ENCODE measurements at regions not wholly inside any gene's neighbourhood (a gene's known extent, or its start where the extent isn't known, plus 50 kb on each side); places are given as distances from the start of the nearest gene placed in this dataset.

GRCh38 chr3:118550122-118550521 is 484.5 kb downstream of the IGSF11 start:
- no peak overlapping the region for H3K9ac ChIP-seq (ENCODE audit: low read depth, low read length)
- H3K36me3 ChIP-seq (ENCODE audit: insufficient read depth, low read depth, low read length): no peaks in the 10 kb centered on the region
- H3K9me3 ChIP-seq (ENCODE audit: insufficient read depth, low read depth, low read length): no peaks in the 10 kb centered on the region
- H3K4me1 ChIP-seq (ENCODE audit: insufficient read depth, low read length): peaks cover 2% of the 10 kb centered on the region; the same call in 1 of the 2 replicates
- no peak overlapping the region for H3K4me3 ChIP-seq (ENCODE audit: low read length)
- no peak overlapping the region for H3K27ac ChIP-seq (ENCODE audit: low read length)
- no peaks in the 10 kb centered on the region for H3K27me3 ChIP-seq (ENCODE audit: insufficient read depth, low read length)

- Histone ChIP-seq H3K4me3 (ENCODE audit: low read length) (no peak overlapping the region), H3K27me3 (ENCODE audit: insufficient read depth, low read length) (no peaks in the 10 kb centered on the region), H3K27ac (ENCODE audit: low read length) (no peak overlapping the region), H3K4me1 (ENCODE audit: insufficient read depth, low read length) (peaks cover 2% of the 10 kb centered on the region; the same call in 1 of the 2 replicates), H3K36me3 (ENCODE audit: insufficient read depth, low read depth, low read length) (no peaks in the 10 kb centered on the region), H3K9ac (ENCODE audit: low read depth, low read length) (no peak overlapping the region), H3K9me3 (ENCODE audit: insufficient read depth, low read depth, low read length) (no peaks in the 10 kb centered on the region)
Measured at GRCh38 chr3:118550556-118550955, 484.1 kb downstream of the IGSF11 start.

DNA sequence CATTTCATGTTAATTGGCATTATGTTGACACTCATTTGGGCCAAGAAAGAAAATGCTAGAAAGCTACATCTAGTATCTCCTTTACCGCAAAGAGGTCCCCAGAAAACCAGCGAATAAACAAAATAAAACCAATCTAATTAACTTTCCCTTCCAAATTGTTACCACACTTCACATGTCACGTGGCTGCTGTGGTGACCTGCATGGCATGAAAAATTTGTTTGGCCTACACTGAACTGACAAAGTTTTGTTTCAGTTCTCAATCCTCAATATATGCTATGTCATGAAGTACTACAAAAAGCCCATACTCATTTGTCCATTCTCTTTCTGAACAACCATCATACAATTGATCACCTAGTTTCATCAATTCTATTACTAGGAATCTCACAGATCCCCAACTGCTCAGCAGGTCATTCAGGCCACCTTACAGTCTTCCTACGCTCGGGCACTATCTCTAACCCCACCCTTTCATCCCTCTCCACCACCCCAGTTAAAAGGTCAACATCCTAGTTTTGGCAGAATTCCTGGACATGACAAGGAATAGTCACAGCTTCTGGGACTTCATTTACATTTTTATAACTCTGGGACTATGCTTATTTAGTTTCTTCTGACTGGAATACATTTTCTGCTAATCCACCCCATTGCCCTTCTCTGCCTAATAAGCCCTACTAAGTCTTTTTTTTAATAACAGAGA is 480.4 kb downstream of the IGSF11 start:
- no peak overlapping the region for H3K9ac ChIP-seq (ENCODE audit: low read depth, low read length)
- no peaks in the 10 kb centered on the region for H3K9me3 ChIP-seq (ENCODE audit: insufficient read depth, low read depth, low read length)
- no peaks in the 10 kb centered on the region for H3K36me3 ChIP-seq (ENCODE audit: insufficient read depth, low read depth, low read length)
- H3K27me3 ChIP-seq (ENCODE audit: insufficient read depth, low read length): no peaks in the 10 kb centered on the region
- H3K27ac ChIP-seq (ENCODE audit: low read length): no peak overlapping the region
- no peak overlapping the region for H3K4me3 ChIP-seq (ENCODE audit: low read length)
- H3K4me1 ChIP-seq (ENCODE audit: insufficient read depth, low read length): peaks cover 2% of the 10 kb centered on the region; the same call in 1 of the 2 replicates

- H3K4me1 ChIP-seq (ENCODE audit: insufficient read depth, low read length): no peaks in the 10 kb centered on the region
- no peak overlapping the region for H3K9ac ChIP-seq (ENCODE audit: low read depth, low read length)
- H3K9me3 ChIP-seq (ENCODE audit: insufficient read depth, low read depth, low read length): no peaks in the 10 kb centered on the region
- no peak overlapping the region for H3K27ac ChIP-seq (ENCODE audit: low read length)
- no peaks in the 10 kb centered on the region for H3K36me3 ChIP-seq (ENCODE audit: insufficient read depth, low read depth, low read length)
- no peaks in the 10 kb centered on the region for H3K27me3 ChIP-seq (ENCODE audit: insufficient read depth, low read length)
- no peak overlapping the region for H3K4me3 ChIP-seq (ENCODE audit: low read length)
Measured at GRCh38 chr3:118556983-118557382, 477.7 kb downstream of the IGSF11 start.

DNA sequence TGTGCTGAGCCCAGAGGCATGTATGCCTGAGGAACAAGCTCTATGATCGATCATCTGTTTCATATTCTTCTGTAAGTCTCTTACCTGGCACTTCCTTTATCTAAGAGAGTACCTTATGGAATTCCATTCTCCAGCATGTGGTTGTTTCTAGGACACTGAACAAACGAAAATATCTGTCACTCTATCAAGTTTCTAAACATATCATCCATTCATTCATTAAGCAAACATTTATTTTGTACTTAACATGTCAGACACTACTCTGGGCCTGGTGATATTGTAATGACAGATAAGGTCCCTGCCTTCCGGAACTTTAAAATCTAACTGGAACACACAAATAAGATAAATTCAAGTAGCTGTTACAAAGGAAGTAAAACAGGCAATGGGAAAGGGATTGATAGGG is 477.1 kb downstream of the IGSF11 start:
- Histone ChIP-seq H3K4me1 (ENCODE audit: insufficient read depth, low read length) (no peaks in the 10 kb centered on the region), H3K36me3 (ENCODE audit: insufficient read depth, low read depth, low read length) (no peaks in the 10 kb centered on the region), H3K27me3 (ENCODE audit: insufficient read depth, low read length) (no peaks in the 10 kb centered on the region), H3K9ac (ENCODE audit: low read depth, low read length) (no peak overlapping the region), H3K27ac (ENCODE audit: low read length) (no peak overlapping the region), H3K9me3 (ENCODE audit: insufficient read depth, low read depth, low read length) (no peaks in the 10 kb centered on the region), H3K4me3 (ENCODE audit: low read length) (no peak overlapping the region)

GRCh38 chr3:118559286-118559685 is 475.4 kb downstream of the IGSF11 start:
- no peaks in the 10 kb centered on the region for H3K36me3 ChIP-seq (ENCODE audit: insufficient read depth, low read depth, low read length)
- H3K27ac ChIP-seq (ENCODE audit: low read length): no peak overlapping the region
- H3K27me3 ChIP-seq (ENCODE audit: insufficient read depth, low read length): no peaks in the 10 kb centered on the region
- H3K4me1 ChIP-seq (ENCODE audit: insufficient read depth, low read length): no peaks in the 10 kb centered on the region
- no peak overlapping the region for H3K9ac ChIP-seq (ENCODE audit: low read depth, low read length)
- no peak overlapping the region for H3K4me3 ChIP-seq (ENCODE audit: low read length)
- no peaks in the 10 kb centered on the region for H3K9me3 ChIP-seq (ENCODE audit: insufficient read depth, low read depth, low read length)

DNA sequence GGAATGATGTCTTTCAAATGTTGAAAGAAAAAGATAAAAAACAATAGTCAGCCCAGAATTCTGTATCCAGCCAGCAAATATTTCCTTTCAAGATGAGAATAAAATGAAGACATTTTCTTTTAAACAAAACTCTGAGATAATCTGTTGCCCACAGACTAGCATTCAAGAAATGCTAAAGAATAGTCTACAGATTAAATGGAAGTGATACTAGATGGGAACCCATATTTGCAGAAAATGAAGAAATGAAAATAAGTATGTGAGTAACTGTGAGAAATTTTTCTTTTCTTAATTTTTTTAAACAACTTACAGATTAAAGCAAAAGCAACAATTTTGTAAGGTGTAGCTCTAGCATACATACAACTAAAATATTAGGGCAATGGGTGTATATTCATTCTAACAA is 469.8 kb downstream of the IGSF11 start:
- Histone ChIP-seq H3K36me3 (ENCODE audit: insufficient read depth, low read depth, low read length) (no peaks in the 10 kb centered on the region), H3K27me3 (ENCODE audit: insufficient read depth, low read length) (no peaks in the 10 kb centered on the region), H3K4me1 (ENCODE audit: insufficient read depth, low read length) (no peaks in the 10 kb centered on the region), H3K9me3 (ENCODE audit: insufficient read depth, low read depth, low read length) (no peaks in the 10 kb centered on the region), H3K9ac (ENCODE audit: low read depth, low read length) (no peak overlapping the region), H3K4me3 (ENCODE audit: low read length) (no peak overlapping the region), H3K27ac (ENCODE audit: low read length) (no peak overlapping the region)

DNA sequence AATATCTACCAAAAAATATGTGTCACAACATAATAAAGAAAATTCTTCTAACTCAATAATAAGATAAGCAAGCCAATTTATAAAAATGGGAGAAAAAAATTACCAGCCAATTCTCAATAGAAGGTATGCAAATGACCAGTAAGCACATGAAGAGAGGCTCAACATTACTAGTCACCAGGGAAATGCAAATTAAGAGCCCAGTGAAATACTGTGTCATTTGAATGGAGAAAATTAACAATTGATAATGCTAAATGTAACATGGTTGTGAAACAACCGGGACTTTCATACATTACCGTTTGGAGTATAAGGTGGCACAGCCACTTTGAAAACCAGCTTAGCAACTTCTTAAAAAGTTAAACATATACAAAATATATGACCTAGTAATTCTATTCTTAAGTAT is 460.7 kb downstream of the IGSF11 start:
- no peak overlapping the region for H3K27ac ChIP-seq (ENCODE audit: low read length)
- no peaks in the 10 kb centered on the region for H3K36me3 ChIP-seq (ENCODE audit: insufficient read depth, low read depth, low read length)
- H3K4me1 ChIP-seq (ENCODE audit: insufficient read depth, low read length): 0 out of 2 replicates have a peak, but pooled peaks cover 8% of the 10 kb centered on the region
- no peaks in the 10 kb centered on the region; the same call in 1 of the 2 replicates for H3K9me3 ChIP-seq (ENCODE audit: insufficient read depth, low read depth, low read length)
- no peaks in the 10 kb centered on the region for H3K27me3 ChIP-seq (ENCODE audit: insufficient read depth, low read length)
- H3K9ac ChIP-seq (ENCODE audit: low read depth, low read length): no peak overlapping the region
- no peak overlapping the region for H3K4me3 ChIP-seq (ENCODE audit: low read length)

GRCh38 chr3:118577055-118577777 is 457.4 kb downstream of the IGSF11 start:
- H3K9me3 ChIP-seq (ENCODE audit: insufficient read depth, low read depth, low read length): no peaks in the 10 kb centered on the region
- H3K36me3 ChIP-seq (ENCODE audit: insufficient read depth, low read depth, low read length): no peaks in the 10 kb centered on the region
- H3K27me3 ChIP-seq (ENCODE audit: insufficient read depth, low read length): no peaks in the 10 kb centered on the region
- H3K9ac ChIP-seq (ENCODE audit: low read depth, low read length): no peak overlapping the region
- no peak overlapping the region for H3K27ac ChIP-seq (ENCODE audit: low read length)
- 0 out of 2 replicates have a peak, but pooled peaks cover 8% of the 10 kb centered on the region for H3K4me1 ChIP-seq (ENCODE audit: insufficient read depth, low read length)
- H3K4me3 ChIP-seq (ENCODE audit: low read length): no peak overlapping the region

- Histone ChIP-seq H3K4me1 (ENCODE audit: insufficient read depth, low read length) (0 out of 2 replicates have a peak, but pooled peaks cover 8% of the 10 kb centered on the region), H3K9ac (ENCODE audit: low read depth, low read length) (no peak overlapping the region), H3K36me3 (ENCODE audit: insufficient read depth, low read depth, low read length) (no peaks in the 10 kb centered on the region), H3K9me3 (ENCODE audit: insufficient read depth, low read depth, low read length) (no peaks in the 10 kb centered on the region), H3K4me3 (ENCODE audit: low read length) (no peak overlapping the region), H3K27ac (ENCODE audit: low read length) (no peak overlapping the region), H3K27me3 (ENCODE audit: insufficient read depth, low read length) (no peaks in the 10 kb centered on the region)
Measured at GRCh38 chr3:118578559-118578958, 456.1 kb downstream of the IGSF11 start.

GRCh38 chr3:118587037-118587741 is 447.5 kb downstream of the IGSF11 start:
- no peak overlapping the region for H3K4me3 ChIP-seq (ENCODE audit: low read length)
- H3K4me1 ChIP-seq (ENCODE audit: insufficient read depth, low read length): no peaks in the 10 kb centered on the region
- peaks cover 8% of the 10 kb centered on the region for H3K9me3 ChIP-seq (ENCODE audit: insufficient read depth, low read depth, low read length)
- no peaks in the 10 kb centered on the region for H3K27me3 ChIP-seq (ENCODE audit: insufficient read depth, low read length)
- no peak overlapping the region for H3K27ac ChIP-seq (ENCODE audit: low read length)
- no peaks in the 10 kb centered on the region for H3K36me3 ChIP-seq (ENCODE audit: insufficient read depth, low read depth, low read length)
- no peak overlapping the region for H3K9ac ChIP-seq (ENCODE audit: low read depth, low read length)

All from iPS-20b (cell line).